ENCODE measurements at regions not wholly inside any gene's neighbourhood (a gene's known extent, or its start where the extent isn't known, plus 50 kb on each side); places are given as distances from the start of the nearest gene placed in this dataset.

GRCh38 chr1:213550804-213551203 is 437.0 kb upstream of the PROX1 start:
- TF ChIP-seq, protein P1, sequence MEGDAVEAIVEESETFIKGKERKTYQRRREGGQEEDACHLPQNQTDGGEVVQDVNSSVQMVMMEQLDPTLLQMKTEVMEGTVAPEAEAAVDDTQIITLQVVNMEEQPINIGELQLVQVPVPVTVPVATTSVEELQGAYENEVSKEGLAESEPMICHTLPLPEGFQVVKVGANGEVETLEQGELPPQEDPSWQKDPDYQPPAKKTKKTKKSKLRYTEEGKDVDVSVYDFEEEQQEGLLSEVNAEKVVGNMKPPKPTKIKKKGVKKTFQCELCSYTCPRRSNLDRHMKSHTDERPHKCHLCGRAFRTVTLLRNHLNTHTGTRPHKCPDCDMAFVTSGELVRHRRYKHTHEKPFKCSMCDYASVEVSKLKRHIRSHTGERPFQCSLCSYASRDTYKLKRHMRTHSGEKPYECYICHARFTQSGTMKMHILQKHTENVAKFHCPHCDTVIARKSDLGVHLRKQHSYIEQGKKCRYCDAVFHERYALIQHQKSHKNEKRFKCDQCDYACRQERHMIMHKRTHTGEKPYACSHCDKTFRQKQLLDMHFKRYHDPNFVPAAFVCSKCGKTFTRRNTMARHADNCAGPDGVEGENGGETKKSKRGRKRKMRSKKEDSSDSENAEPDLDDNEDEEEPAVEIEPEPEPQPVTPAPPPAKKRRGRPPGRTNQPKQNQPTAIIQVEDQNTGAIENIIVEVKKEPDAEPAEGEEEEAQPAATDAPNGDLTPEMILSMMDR (conservative IDR thresholded peaks at IDR 0.05): no peak
- TF ChIP-seq ZFX (IDR thresholded peaks at IDR 0.05): no peak
